MM.1S (cell line): ENCODE measurements at regions not wholly inside any gene's neighbourhood (a gene's known extent, or its start where the extent isn't known, plus 50 kb on each side); places are given as distances from the start of the nearest gene placed in this dataset.

ENCODE experiments used
- DNase-seq: peaks from one replicate; pipeline ENCODE4 v3.0.0-alpha.2; 2015
- H2AFZ ChIP-seq: fragments of 300-600 bp; sonication (generic); 2 replicates; pipeline ENCODE4 v1.6.0; 2016; ENCODE audit warnings: antibody characterized with exemption, low read length
- H3F3A ChIP-seq: fragments of 300-600 bp; sonication (generic); 2 replicates; pipeline ENCODE4 v1.6.1; 2016; ENCODE audit warnings: mild to moderate bottlenecking, antibody characterized with exemption, low read length, moderate library complexity, mixed read lengths; ENCODE audit not compliant: insufficient read depth
- H3K27ac ChIP-seq: fragments of 300-600 bp; sonication (generic); 2 replicates; pipeline ENCODE4 v1.5.1; 2016; ENCODE audit warnings: mild to moderate bottlenecking, low read length
- H3K27me3 ChIP-seq: fragments of 300-600 bp; sonication (generic); replicated peaks from 2 replicates; pipeline ENCODE4 v1.6.0; 2016; ENCODE audit warnings: low read length; ENCODE audit not compliant: insufficient read depth
- H3K36me3 ChIP-seq: fragments of 300-600 bp; sonication (generic); replicated peaks from 2 replicates; pipeline ENCODE4 v1.6.1; 2016; ENCODE audit warnings: mild to moderate bottlenecking, low read length, mixed read lengths; ENCODE audit not compliant: insufficient read depth
- H3K4me1 ChIP-seq: fragments of 300-600 bp; sonication (generic); 2 replicates; pipeline ENCODE4 v1.6.1; 2016; ENCODE audit warnings: low read length, mixed read lengths
- H3K4me2 ChIP-seq: fragments of 300-600 bp; sonication (generic); 2 replicates; pipeline ENCODE4 v1.6.0; 2016; ENCODE audit warnings: low read depth, low read length
- H3K4me3 ChIP-seq: fragments of 300-600 bp; sonication (generic); 2 replicates; pipeline ENCODE4 v1.5.1; 2016; ENCODE audit warnings: low read length, mixed read lengths
- H3K79me2 ChIP-seq: fragments of 300-600 bp; sonication (generic); 2 replicates; pipeline ENCODE4 v1.6.1; 2016; ENCODE audit warnings: mixed run types, low read length, mixed read lengths
- H3K9ac ChIP-seq: fragments of 300-600 bp; sonication (generic); 2 replicates; pipeline ENCODE4 v1.6.1; 2016; ENCODE audit warnings: low read length, mixed read lengths
- H3K9me2 ChIP-seq: fragments of 300-600 bp; sonication (generic); replicated peaks from 2 replicates; pipeline ENCODE4 v1.6.1; 2016; ENCODE audit warnings: mild to moderate bottlenecking, low read length, mixed read lengths; ENCODE audit not compliant: insufficient read depth
- H3K9me3 ChIP-seq: fragments of 300-600 bp; sonication (generic); replicated peaks from 2 replicates; pipeline ENCODE4 v1.6.1; 2016; ENCODE audit warnings: mild to moderate bottlenecking, low read length, mixed read lengths; ENCODE audit not compliant: insufficient read depth
- H4K20me1 ChIP-seq: fragments of 300-600 bp; sonication (generic); 2 replicates; pipeline ENCODE4 v1.6.1; 2016; ENCODE audit warnings: mild to moderate bottlenecking, low read length, moderate library complexity, mixed read lengths; ENCODE audit not compliant: insufficient read depth
- EZH2 ChIP-seq: fragments of 300-600 bp; sonication (generic); optimal IDR thresholded peaks from 2 replicates; pipeline ENCODE3; 2017; ENCODE audit warnings: low read depth, mild to moderate bottlenecking, antibody characterized with exemption, low read length, mixed read lengths
- EZH2phosphoT487 ChIP-seq: fragments of 300-600 bp; sonication (generic); IDR thresholded peaks from 2 replicates; pipeline ENCODE4 v1.6.1; 2018; ENCODE audit warnings: antibody characterized with exemption, low read length
- TF ChIP-seq, protein P1 (sequence below): fragments of 300-600 bp; sonication (generic); IDR thresholded peaks from 2 replicates; pipeline ENCODE4 v1.5.1; 2016; ENCODE audit warnings: antibody characterized with exemption, low read length, mixed read lengths

DNA sequence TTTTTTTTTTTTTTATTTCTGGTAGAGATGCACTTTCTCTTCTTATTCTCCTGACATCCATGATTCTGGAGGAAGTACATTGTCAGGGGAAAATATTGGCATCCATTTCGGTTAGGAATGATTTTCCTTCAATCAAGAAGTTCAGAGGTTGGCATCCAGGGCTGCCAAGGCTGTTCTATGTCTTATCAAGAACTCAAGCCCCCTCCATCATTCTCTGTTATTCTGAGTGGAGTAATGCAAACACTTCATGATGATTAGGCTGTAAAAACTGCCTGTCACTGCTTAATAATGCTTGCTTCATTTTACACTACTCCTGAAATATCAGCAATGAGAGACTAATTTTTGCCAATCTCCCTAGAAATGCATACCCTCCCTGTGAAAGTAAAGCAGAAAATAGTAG, 417.1 kb upstream of the NFIA start:
- H3K4me3 ChIP-seq = no peak overlapping the region
- H3K4me2 ChIP-seq = no peak overlapping the region
- no peaks in the 10 kb centered on the region for H3F3A ChIP-seq
- no peaks in the 10 kb centered on the region for H3K36me3 ChIP-seq
- no peak for DNase-seq
- no peak overlapping the region for H3K27ac ChIP-seq
- H3K4me1 ChIP-seq = no peaks in the 10 kb centered on the region
- H4K20me1 ChIP-seq = no peaks in the 10 kb centered on the region
- H2AFZ ChIP-seq = no peak overlapping the region
- H3K79me2 ChIP-seq = no peaks in the 10 kb centered on the region
- H3K9me3 ChIP-seq = no peaks in the 10 kb centered on the region
- no peaks in the 10 kb centered on the region for H3K9me2 ChIP-seq
- TF ChIP-seq, protein P1, sequence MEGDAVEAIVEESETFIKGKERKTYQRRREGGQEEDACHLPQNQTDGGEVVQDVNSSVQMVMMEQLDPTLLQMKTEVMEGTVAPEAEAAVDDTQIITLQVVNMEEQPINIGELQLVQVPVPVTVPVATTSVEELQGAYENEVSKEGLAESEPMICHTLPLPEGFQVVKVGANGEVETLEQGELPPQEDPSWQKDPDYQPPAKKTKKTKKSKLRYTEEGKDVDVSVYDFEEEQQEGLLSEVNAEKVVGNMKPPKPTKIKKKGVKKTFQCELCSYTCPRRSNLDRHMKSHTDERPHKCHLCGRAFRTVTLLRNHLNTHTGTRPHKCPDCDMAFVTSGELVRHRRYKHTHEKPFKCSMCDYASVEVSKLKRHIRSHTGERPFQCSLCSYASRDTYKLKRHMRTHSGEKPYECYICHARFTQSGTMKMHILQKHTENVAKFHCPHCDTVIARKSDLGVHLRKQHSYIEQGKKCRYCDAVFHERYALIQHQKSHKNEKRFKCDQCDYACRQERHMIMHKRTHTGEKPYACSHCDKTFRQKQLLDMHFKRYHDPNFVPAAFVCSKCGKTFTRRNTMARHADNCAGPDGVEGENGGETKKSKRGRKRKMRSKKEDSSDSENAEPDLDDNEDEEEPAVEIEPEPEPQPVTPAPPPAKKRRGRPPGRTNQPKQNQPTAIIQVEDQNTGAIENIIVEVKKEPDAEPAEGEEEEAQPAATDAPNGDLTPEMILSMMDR = no peak
- TF ChIP-seq EZH2phosphoT487 = no peak
- TF ChIP-seq EZH2 = no peak
- no peaks in the 10 kb centered on the region for H3K27me3 ChIP-seq
- H3K9ac ChIP-seq = no peak overlapping the region

DNA sequence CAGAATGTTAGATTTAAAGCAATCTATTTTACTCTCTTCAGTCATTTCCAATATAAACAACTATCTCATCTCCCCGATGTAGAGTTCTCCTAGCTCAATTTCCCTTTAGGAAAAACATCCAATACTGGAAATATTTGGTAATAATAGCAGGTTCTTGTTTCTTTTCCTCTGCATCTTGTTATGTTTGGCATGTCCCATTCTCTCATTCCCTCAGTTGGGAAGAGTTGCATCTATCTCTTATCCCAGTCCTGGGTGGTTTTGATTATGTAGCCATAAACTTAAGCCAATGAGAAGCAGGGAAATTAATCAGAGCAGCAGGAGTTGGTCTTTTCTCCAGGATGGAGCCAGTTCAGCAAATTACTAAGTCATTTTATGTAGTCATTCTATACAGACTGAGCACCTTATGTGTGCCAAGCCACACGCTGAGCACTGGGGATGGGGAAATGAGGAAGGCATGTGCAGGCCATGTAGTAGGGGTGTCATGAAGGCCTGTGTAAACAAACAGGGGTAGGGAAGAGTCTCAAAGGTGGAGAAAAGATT, 418.2 kb upstream of the NFIA start:
- H3F3A ChIP-seq = no peaks in the 10 kb centered on the region
- no peaks in the 10 kb centered on the region for H3K4me1 ChIP-seq
- no peak overlapping the region for H3K9ac ChIP-seq
- H2AFZ ChIP-seq = no peak overlapping the region
- no peaks in the 10 kb centered on the region for H3K27me3 ChIP-seq
- DNase-seq = no peak
- H4K20me1 ChIP-seq = no peaks in the 10 kb centered on the region
- H3K79me2 ChIP-seq = no peaks in the 10 kb centered on the region
- no peaks in the 10 kb centered on the region for H3K9me3 ChIP-seq
- no peak overlapping the region for H3K4me3 ChIP-seq
- no peak overlapping the region for H3K4me2 ChIP-seq
- no peaks in the 10 kb centered on the region for H3K9me2 ChIP-seq
- TF ChIP-seq, protein P1 = no peak
- TF ChIP-seq EZH2 (no peak), EZH2phosphoT487 (no peak)
- H3K36me3 ChIP-seq = no peaks in the 10 kb centered on the region
- no peak overlapping the region for H3K27ac ChIP-seq

DNA sequence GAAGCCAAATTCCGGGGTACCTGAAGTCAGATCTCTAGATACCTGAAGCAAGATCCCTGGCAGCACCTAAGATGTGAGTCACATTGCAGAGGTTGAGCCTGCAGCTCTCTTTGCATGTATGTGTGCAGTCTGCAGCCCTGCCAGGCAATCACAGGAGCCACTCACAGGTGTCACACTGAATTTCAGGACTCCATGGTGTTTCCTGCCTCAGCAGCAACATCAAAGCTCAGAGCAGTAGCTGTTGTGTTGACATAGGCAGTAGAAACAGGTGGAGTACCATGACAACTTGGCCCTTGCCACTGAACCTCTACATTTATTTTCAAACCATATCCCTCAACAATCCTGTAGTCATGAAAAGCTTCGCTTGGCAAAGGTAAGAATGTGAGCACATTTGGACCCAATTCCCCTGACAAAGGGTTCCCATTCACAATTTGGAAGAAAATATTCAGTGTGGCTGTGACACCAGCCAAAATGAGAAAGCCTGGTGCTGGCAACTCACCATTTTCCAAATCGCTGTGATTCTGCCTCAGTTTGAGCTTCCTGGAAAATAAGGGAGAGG, 419.8 kb upstream of the NFIA start:
- no peaks in the 10 kb centered on the region for H3K27me3 ChIP-seq

More for the DNA sequence above, 419.8 kb upstream of the NFIA start:
- no peaks in the 10 kb centered on the region for H3K9me2 ChIP-seq
- no peaks in the 10 kb centered on the region for H4K20me1 ChIP-seq
- TF ChIP-seq EZH2phosphoT487 (no peak), EZH2 (no peak)
- TF ChIP-seq, protein P1 = no peak
- H3K9me3 ChIP-seq = no peaks in the 10 kb centered on the region
- H3F3A ChIP-seq = no peaks in the 10 kb centered on the region
- no peak overlapping the region for H2AFZ ChIP-seq
- H3K4me3 ChIP-seq = no peak overlapping the region
- no peaks in the 10 kb centered on the region for H3K4me1 ChIP-seq
- H3K36me3 ChIP-seq = no peaks in the 10 kb centered on the region
- H3K9ac ChIP-seq = no peak overlapping the region
- H3K79me2 ChIP-seq = no peaks in the 10 kb centered on the region
- DNase-seq = no peak
- H3K27ac ChIP-seq = no peak overlapping the region
- H3K4me2 ChIP-seq = no peak overlapping the region
